ENCODE measurements at regions not wholly inside any gene's neighbourhood (a gene's known extent, or its start where the extent isn't known, plus 50 kb on each side); places are given as distances from the start of the nearest gene placed in this dataset.
"Not testable (repeated sequence)": the region's sequence is repeated elsewhere in the genome, so short reads cannot be mapped to it uniquely, and the experiment has no call there.

GRCh38 chr10:3942937-3943489 is 158.0 kb upstream of the KLF6 start:
- no peak for DNase-seq (ENCODE audit: low read depth in 4 of 4, low spot score in 2 of 4)

DNA sequence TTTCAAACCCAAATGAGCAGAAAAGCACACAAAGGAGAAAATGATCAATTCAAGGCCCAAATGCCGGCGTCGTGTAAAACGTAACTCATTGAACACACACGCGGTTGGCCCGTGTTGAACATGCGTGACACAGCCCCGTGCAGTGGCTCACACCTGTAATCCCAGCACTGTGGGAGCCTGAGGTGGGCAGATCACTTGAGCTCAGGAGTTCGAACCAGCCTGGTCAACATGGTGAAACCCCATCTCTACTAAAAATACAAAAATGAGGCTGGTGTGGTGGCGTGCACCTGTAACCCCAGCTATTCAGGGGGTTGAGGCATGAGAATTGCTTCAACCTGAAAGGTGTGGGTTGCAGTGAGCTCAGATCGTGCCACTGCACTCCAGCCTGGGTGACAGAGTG is 156.7 kb upstream of the KLF6 start:
- DNase-seq (ENCODE audit: low read depth in 4 of 4, low spot score in 2 of 4): no peak

DNA sequence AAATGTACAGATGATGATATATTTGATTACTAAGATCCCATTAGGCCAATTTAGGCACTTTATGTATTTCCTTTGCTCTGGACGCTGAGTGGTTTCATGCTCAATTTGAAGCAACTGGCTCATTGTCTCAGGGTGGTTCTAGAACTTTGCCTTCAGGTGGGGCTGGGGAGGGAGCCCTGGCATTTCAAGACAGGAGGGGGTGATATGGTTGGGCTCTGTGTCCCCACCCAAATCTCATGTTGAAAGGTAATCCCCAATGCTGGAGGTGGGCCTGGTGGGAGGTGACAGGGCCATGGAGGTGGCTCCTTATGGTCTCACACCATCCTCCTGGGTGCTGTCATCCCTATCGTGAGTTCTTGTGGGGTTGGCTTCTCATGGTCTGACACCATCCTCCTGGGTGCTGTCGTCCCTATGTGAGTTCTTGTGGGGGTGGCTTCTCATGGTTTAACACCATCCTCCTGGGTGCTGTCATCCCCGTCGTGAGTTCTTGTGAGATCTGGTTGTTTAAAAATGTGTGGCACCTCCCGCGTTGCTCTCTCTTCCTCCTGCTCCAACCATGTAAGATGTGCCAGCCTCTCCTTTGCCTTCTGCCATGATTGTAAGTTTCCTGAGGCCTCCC is 151.5 kb upstream of the KLF6 start:
- no peak for DNase-seq (ENCODE audit: low read depth in 4 of 4, low spot score in 2 of 4)

GRCh38 chr10:3935933-3936359 is 150.9 kb upstream of the KLF6 start:
- DNase-seq (ENCODE audit: low read depth in 4 of 4, low spot score in 2 of 4): no peak

GRCh38 chr10:3935141-3935540 is 150.1 kb upstream of the KLF6 start:
- no peak for DNase-seq (ENCODE audit: low read depth in 4 of 4, low spot score in 2 of 4)

DNA sequence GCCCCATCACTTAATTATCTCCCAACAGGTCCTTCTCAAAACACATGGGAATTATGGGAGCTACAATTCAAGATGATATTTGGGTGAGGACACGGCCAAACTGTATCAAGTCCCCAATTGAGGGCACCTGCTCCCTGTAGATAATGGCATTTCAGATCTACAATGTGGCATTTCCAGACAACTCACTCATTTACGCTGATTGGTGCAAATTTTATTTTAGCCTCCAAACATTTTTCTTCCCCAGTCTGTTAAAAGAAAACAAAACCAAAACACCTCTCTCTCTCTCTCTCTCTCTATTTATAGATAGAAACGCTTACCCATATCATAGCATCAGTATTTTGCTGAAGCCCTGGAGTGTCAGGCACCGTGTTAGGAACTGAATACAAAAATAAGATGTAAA is 148.7 kb upstream of the KLF6 start:
- no peak for DNase-seq (ENCODE audit: low read depth in 4 of 4, low spot score in 2 of 4)

GRCh38 chr10:3932597-3933375 is 147.8 kb upstream of the KLF6 start:
- DNase-seq (ENCODE audit: low read depth in 4 of 4, low spot score in 2 of 4): no peak

- DNase-seq (ENCODE audit: low read depth in 4 of 4, low spot score in 2 of 4): no peak
These were observed 146.9 kb upstream of the KLF6 start for GRCh38 chr10:3931901-3932300.

GRCh38 chr10:3931224-3931623 is 146.2 kb upstream of the KLF6 start:
- no peak for DNase-seq (ENCODE audit: low read depth in 4 of 4, low spot score in 2 of 4)

DNA sequence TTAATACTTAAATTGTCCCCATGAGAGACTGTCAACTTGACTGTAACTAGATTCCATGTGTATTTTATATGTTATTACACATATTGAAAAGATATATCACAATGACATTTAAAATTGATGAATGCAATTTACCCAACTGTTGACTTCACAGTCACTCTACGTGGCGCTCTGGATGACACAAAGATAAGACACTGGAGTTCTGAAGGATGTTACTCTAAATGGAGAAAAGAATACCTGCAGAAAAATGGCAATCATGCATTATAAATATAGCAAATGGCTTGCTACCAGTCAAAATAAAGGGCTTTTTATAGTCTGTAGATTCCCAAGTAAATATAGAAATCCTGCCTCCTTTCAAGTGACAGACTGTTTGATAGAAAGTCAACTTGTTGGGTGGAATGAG is 143.6 kb upstream of the KLF6 start:
- DNase-seq (ENCODE audit: low read depth in 4 of 4, low spot score in 2 of 4): no peak

DNA sequence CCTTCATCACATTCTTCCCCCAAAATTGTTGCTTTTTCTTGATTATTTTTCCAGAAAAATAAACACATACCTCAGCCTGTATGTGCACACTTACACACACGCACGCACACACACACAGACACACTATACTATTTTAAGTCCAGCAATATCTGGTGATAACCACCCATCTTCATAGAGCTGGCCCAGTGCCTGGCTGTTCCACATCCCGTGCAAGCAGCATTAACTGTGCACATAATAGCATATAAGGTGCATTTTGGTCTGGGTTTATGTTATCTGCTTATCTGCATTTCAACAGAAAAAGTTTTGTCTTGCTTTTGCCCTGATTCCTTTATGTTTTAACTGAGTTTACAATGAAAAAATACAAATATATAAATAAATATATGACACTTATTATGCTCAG is 143.1 kb upstream of the KLF6 start:
- DNase-seq (ENCODE audit: low read depth in 4 of 4, low spot score in 2 of 4): no peak

- no peak for DNase-seq (ENCODE audit: low read depth in 4 of 4, low spot score in 2 of 4)
These were observed 141.9 kb upstream of the KLF6 start for GRCh38 chr10:3926675-3927525.

DNA sequence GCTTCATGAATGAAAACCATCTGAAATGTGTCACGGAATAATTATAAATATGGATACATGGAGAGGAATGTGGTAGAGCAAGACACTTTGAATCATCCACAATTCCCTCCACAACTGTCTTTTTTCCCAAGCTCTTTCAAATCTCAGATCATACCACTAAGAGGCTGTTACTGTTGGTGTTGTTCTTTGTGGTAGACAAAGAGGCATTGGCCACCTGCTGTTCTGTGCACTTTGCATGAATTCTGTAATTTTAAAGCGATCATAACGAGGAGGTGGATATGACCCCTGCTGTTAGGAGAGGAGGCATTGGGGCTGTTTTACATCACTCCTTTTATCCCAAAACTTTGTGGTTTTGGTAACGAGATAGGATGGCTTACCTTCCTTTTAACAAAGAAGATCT is 141.2 kb upstream of the KLF6 start:
- no peak for DNase-seq (ENCODE audit: low read depth in 4 of 4, low spot score in 2 of 4)

DNA sequence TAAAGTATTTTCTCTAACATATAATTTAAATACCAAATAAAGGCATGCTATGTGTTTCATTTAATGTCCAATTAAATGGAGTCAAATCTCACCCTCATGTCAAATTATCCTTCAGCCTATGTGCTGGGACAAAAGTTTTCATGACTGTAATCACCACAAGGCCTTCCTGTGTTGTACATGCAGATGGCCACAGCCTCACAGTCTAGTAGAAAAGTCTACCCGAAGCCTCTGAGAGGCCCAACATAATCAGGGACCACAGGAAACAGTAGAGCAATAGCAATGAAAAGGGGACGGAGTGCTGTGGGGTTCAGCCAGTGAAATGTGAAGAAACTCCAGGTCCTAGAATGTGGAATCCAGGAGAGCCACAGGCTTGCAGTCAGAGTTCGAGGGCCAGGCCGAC is 140.2 kb upstream of the KLF6 start:
- DNase-seq (ENCODE audit: low read depth in 4 of 4, low spot score in 2 of 4): no peak

- no peak for DNase-seq (ENCODE audit: low read depth in 4 of 4, low spot score in 2 of 4)
These were observed 139.3 kb upstream of the KLF6 start for GRCh38 chr10:3924344-3924743.

DNA sequence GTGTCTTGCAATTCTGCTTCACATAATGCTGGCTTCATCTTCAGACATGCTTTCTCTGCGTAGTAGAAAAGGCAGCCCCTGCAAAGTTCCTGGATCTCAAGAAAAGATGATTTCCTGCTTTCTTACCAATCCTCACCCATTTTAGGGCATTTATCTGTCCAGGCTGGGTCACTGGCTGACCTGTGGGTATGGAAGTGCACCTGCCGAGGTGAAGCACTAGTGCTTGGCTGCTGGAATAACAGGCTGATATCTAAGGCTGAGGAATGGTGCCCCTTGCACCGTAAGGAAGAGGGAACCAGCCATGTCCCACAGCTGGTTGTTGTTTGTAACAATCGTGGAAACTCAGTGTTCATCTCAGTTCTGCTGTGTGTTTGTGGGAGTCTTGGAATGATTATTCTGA is 138.0 kb upstream of the KLF6 start:
- DNase-seq (ENCODE audit: low read depth in 4 of 4, low spot score in 2 of 4): no peak

GRCh38 chr10:3919709-3920308 is 134.8 kb upstream of the KLF6 start:
- DNase-seq (ENCODE audit: low read depth in 4 of 4, low spot score in 2 of 4): no peak

GRCh38 chr10:3917392-3917791 is 132.4 kb upstream of the KLF6 start:
- not testable (repeated sequence) for DNase-seq (ENCODE audit: low read depth in 4 of 4, low spot score in 2 of 4)

- DNase-seq (ENCODE audit: low read depth in 4 of 4, low spot score in 2 of 4): no peak
These were observed 129.7 kb upstream of the KLF6 start for GRCh38 chr10:3914733-3915132.

DNA sequence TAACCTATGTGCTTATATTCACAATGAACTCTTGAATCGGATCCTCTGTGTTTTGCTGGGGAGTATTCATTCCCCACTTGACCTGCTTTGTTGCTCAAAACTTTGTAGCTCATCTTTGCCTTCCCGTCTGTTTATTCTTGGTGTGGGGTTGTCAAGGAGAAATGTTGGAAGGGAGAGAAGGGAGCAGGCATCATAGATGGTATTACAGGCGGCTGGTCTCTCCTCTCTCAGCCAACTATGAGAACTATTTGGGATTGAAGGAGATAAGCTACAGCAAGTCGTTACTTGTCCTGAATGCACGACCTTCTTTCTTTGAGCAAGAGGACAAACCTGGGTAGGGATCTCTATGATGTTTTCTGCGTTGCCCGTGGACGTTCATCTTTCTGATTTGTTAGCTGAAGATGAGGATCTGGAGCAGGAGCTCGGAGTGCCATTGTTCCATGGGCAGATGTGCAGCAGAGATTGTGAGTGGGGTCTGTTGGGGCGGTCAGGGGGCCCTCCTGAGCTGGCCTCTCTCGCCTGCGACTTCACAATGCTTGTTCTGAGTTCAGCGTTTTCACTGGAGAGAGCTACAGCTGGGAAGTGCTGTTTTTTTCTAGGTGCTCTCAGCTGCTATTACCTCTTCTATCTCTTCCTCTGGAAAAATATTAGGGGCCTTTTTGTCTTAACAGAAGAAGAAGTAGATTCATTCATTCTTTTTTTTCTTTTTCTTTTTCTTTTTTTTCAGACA is 126.9 kb upstream of the KLF6 start:
- no peak for DNase-seq (ENCODE audit: low read depth in 4 of 4, low spot score in 2 of 4)
